Epithelial cell of proximal tubule (primary cell): ENCODE measurements at regions not wholly inside any gene's neighbourhood (a gene's known extent, or its start where the extent isn't known, plus 50 kb on each side); places are given as distances from the start of the nearest gene placed in this dataset.

Source experiments
- DNase-seq: peaks from one replicate; pipeline ENCODE4 v3.0.0-alpha.2; 2011; ENCODE audit warnings: low read depth
- H3K4me3 ChIP-seq: 2 replicates; pipeline ENCODE4 v1.5.1; 2011; ENCODE audit warnings: low read depth, mild to moderate bottlenecking, low read length
- CTCF ChIP-seq: conservative IDR thresholded peaks from 2 replicates; pipeline ENCODE4 v1.5.1; 2012; ENCODE audit warnings: low read depth, mild to moderate bottlenecking, low read length

- no peak for DNase-seq
- no peak overlapping the region for H3K4me3 ChIP-seq
- TF ChIP-seq CTCF = no peak
These were observed 385.7 kb upstream of the IRX1 start for GRCh38 chr5:3209918-3210317.

GRCh38 chr5:3202570-3202969 is 393.1 kb upstream of the IRX1 start:
- no peak overlapping the region for H3K4me3 ChIP-seq
- DNase-seq = no peak
- no peak for TF ChIP-seq CTCF

- no peak overlapping the region for H3K4me3 ChIP-seq
- no peak for DNase-seq
- TF ChIP-seq CTCF = no peak
These were observed 393.7 kb upstream of the IRX1 start for GRCh38 chr5:3201941-3202340.

- TF ChIP-seq CTCF = no peak
- no peak for DNase-seq
- H3K4me3 ChIP-seq = no peak overlapping the region
These were observed 394.5 kb upstream of the IRX1 start for GRCh38 chr5:3201121-3201520.

GRCh38 chr5:3199962-3200755 is 395.5 kb upstream of the IRX1 start:
- DNase-seq = no peak
- H3K4me3 ChIP-seq = no peak overlapping the region
- no peak for TF ChIP-seq CTCF

GRCh38 chr5:3198074-3198449 is 397.6 kb upstream of the IRX1 start:
- no peak for TF ChIP-seq CTCF
- no peak overlapping the region for H3K4me3 ChIP-seq
- DNase-seq = no peak
